Spleen (tissue), 11 donors: ENCODE measurements at regions not wholly inside any gene's neighbourhood (a gene's known extent, or its start where the extent isn't known, plus 50 kb on each side); places are given as distances from the start of the nearest gene placed in this dataset.
"Not testable (repeated sequence)": the region's sequence is repeated elsewhere in the genome, so short reads cannot be mapped to it uniquely, and the experiment has no call there.

Source experiments
- DNase-seq: peaks from one replicate; pipeline ENCODE4 v3.0.0-alpha.2; 2020
- H3K27ac ChIP-seq, 8 donors: fragments of 200-600 bp; sonication (generic) in 7 of 8; 1 replicate in 4 of 8; 2 replicates in 4 of 8; pipeline versions ENCODE4 v1.5.0 to v1.8.0; 2016 to 2021; ENCODE audit warnings: inconsistent platforms in 4 of 8, mild to moderate bottlenecking in 4 of 8, moderate library complexity in 1 of 8
- H3K27me3 ChIP-seq, 7 donors: fragments of 200-600 bp; sonication (generic) in 6 of 7; replicated peaks in 1 of 7; 1 replicate in 4 of 7; 2 replicates in 3 of 7; pipeline versions ENCODE4 v1.5.0 to v1.8.0; 2016 to 2021; ENCODE audit warnings: inconsistent platforms in 3 of 7, mild to moderate bottlenecking in 1 of 7
- H3K36me3 ChIP-seq, 6 donors: fragments of 200-600 bp; sonication (generic) in 5 of 6; 1 replicate in 4 of 6; 2 replicates in 2 of 6; pipeline versions ENCODE4 v1.5.0 to v1.8.0; 2016 to 2021; ENCODE audit warnings: inconsistent platforms in 2 of 6
- H3K4me1 ChIP-seq, 6 donors: fragments of 200-600 bp; sonication (generic) in 5 of 6; 1 replicate in 3 of 6; 2 replicates in 3 of 6; pipeline versions ENCODE4 v1.5.0 to v1.8.0; 2016 to 2021; ENCODE audit warnings: inconsistent platforms in 3 of 6
- H3K4me3 ChIP-seq, 8 donors: fragments of 200-600 bp; sonication (generic) in 7 of 8; 1 replicate in 4 of 8; 2 replicates in 4 of 8; pipeline versions ENCODE4 v1.5.0 to v1.8.0; 2016 to 2021; ENCODE audit warnings: inconsistent platforms in 4 of 8, mild to moderate bottlenecking in 4 of 8, moderate library complexity in 2 of 8
- H3K9me3 ChIP-seq, 8 donors: fragments of 200-600 bp; sonication (generic) in 7 of 8; 1 replicate in 4 of 8; 2 replicates in 4 of 8; pipeline versions ENCODE4 v1.5.0 to v1.8.0; 2016 to 2021; ENCODE audit warnings: inconsistent platforms in 4 of 8
- CTCF ChIP-seq, 11 experiments: fragments of 200-600 bp in 7 of 11; fragments of 450-650 bp in 4 of 11; sonication (generic) in 4 of 11; IDR thresholded peaks in 8 of 11; conservative IDR thresholded peaks in 3 of 11; 1 replicate in 7 of 11; 2 replicates in 4 of 11; pipeline versions ENCODE4 v1.4.0 to v1.8.0; 2016 to 2021; ENCODE audit warnings: antibody characterized with exemption in 11 of 11, inconsistent platforms in 4 of 11, mild to moderate bottlenecking in 1 of 11
- POLR2A ChIP-seq, 3 donors: fragments of 450-650 bp; IDR thresholded peaks; one replicate each; pipeline ENCODE4 v1.5.1; 2017; ENCODE audit warnings: antibody characterized with exemption in 3 of 3, mild to moderate bottlenecking in 1 of 3
- POLR2AphosphoS5 ChIP-seq, 3 donors: sonication (generic); formaldehyde crosslinking; IDR thresholded peaks; one replicate each; pipeline ENCODE4 v1.5.1; 2017; ENCODE audit warnings: antibody characterized with exemption in 3 of 3
- WGBS, 5 donors: extraction: QIAGEN DNeasy Blood & Tissue Kit in 3 of 5; methylation state at CpG; one replicate each; pipeline versions ENCODE4 v1.1.5 to v1.1.7; 2013 to 2018; 5-methylcytosine and 5-hydroxymethylcytosine counted together
- intact Hi-C: fragments of 100-400 bp; cut with DNase I; formaldehyde crosslinking; loops from one replicate; pipeline ENCODE4 v1.15.0; 2023; ENCODE audit warnings: low total_unique reads
- donor health status: healthy with polysubstance abuse.
- donor health status: DM: no; HTN: no; CAD: no; lungs with moderate emphysema.
- donor health status: DM: no; HTN: no; CAD: no.
- donor health status: Bipolar disorder and iron deficiency.
- donor health status: healthy.
- donor health status: DM: no; HTN: no; CAD: no.
- donor health status: DM: yes; HTN: yes; CAD: no.

- TF ChIP-seq CTCF (IDR thresholded peaks at IDR 0.05 in 8 of 11, conservative IDR thresholded peaks at IDR 0.05 in 3 of 11) (no peak), POLR2AphosphoS5 (IDR thresholded peaks at IDR 0.05) (peak in 1 of 3 donors; percentile 13), POLR2A (IDR thresholded peaks at IDR 0.05) (no peak)
- intact Hi-C loops, result no loop called here
- WGBS, 5 donors, result 50 to 76% (median 55%) methylated on average over 7 of the region's 7 CpGs
Observed at GRCh38 chr5:42982107-42982622, 58.0 kb downstream of the ANXA2R start.

GRCh38 chr5:42981417-42982106 lies 58.6 kb downstream of the ANXA2R start:
- H3K9me3 ChIP-seq, intact Hi-C loops, H3K4me3 ChIP-seq, H3K27me3 ChIP-seq, DNase-seq: not testable (repeated sequence)
- Histone ChIP-seq H3K4me1 (peaks cover 0 to 41% (median 24%) of the 10 kb centered on the region in 6 donors), H3K27ac (peak overlapping the region in 2 of 8 donors; percentile 49 to 59), H3K36me3 (peaks cover 0 to 41% (median 1%) of the 10 kb centered on the region in 6 donors)
- WGBS, 5 donors, result no CpG with 5 or more reads among the region's 8 CpGs

More at GRCh38 chr5:42982107-42982622, 58.0 kb downstream of the ANXA2R start:
- Histone ChIP-seq H3K4me3 (no peak overlapping the region), H3K27ac (peak overlapping the region in 5 of 8 donors; percentile 31 to 59 (median 39)), H3K27me3 (no peaks in the 10 kb centered on the region), H3K9me3 (peaks cover 0 to 8% (median 0%) of the 10 kb centered on the region in 8 donors), H3K36me3 (peaks cover 0 to 41% (median 1%) of the 10 kb centered on the region in 6 donors), H3K4me1 (peaks cover 0 to 47% (median 29%) of the 10 kb centered on the region in 6 donors)
- DNase-seq, result no peak

GRCh38 chr5:42981015-42981414 lies 59.1 kb downstream of the ANXA2R start:
- DNase-seq, H3K27me3 ChIP-seq, H3K4me3 ChIP-seq, intact Hi-C loops, H3K9me3 ChIP-seq, H3K27ac ChIP-seq: not testable (repeated sequence)
- H3K36me3 ChIP-seq, result peaks cover 0 to 41% (median 1%) of the 10 kb centered on the region in 6 donors
- WGBS, 5 donors, result no CpG with 5 or more reads among the region's 5 CpGs
- peaks cover 0 to 36% (median 18%) of the 10 kb centered on the region in 6 donors for H3K4me1 ChIP-seq

- Histone ChIP-seq H3K27ac (peak overlapping the region in 1 of 8 donors; percentile 40), H3K4me1 (peaks cover 0 to 29% (median 15%) of the 10 kb centered on the region in 6 donors), H3K36me3 (peaks cover 0 to 41% (median 1%) of the 10 kb centered on the region in 6 donors)
- DNase-seq, intact Hi-C loops, H3K9me3 ChIP-seq, H3K4me3 ChIP-seq, H3K27me3 ChIP-seq: not testable (repeated sequence)
- 89 to 97% (median 97%) methylated on average over 10 to 33 of the region's 36 CpGs; no CpG with 5 or more reads in 2 of the 5 donors for WGBS, 5 donors
Observed at GRCh38 chr5:42980391-42980790, 59.7 kb downstream of the ANXA2R start.

- WGBS, 5 donors, result 96 to 97% (median 96%) methylated on average over 21 to 34 of the region's 34 CpGs
- H3K27ac ChIP-seq, intact Hi-C loops, H3K4me3 ChIP-seq, DNase-seq, H3K9me3 ChIP-seq, H3K27me3 ChIP-seq: not testable (repeated sequence)
- H3K36me3 ChIP-seq, result peaks cover 0 to 42% (median 0%) of the 10 kb centered on the region in 6 donors
- H3K4me1 ChIP-seq, result peaks cover 0 to 18% (median 9%) of the 10 kb centered on the region in 6 donors
Observed at GRCh38 chr5:42979242-42979641, 60.9 kb downstream of the ANXA2R start.

GRCh38 chr5:42974536-42974935 lies 65.6 kb downstream of the ANXA2R start:
- TF ChIP-seq CTCF (IDR thresholded peaks at IDR 0.05 in 8 of 11, conservative IDR thresholded peaks at IDR 0.05 in 3 of 11) (no peak), POLR2AphosphoS5 (IDR thresholded peaks at IDR 0.05) (no peak), POLR2A (IDR thresholded peaks at IDR 0.05) (no peak)
- Histone ChIP-seq H3K4me1 (no peaks in the 10 kb centered on the region), H3K36me3 (peaks cover 0 to 45% (median 7%) of the 10 kb centered on the region in 6 donors), H3K27ac (no peak overlapping the region), H3K9me3 (peaks cover 0 to 7% (median 0%) of the 10 kb centered on the region in 8 donors), H3K4me3 (no peak overlapping the region), H3K27me3 (no peaks in the 10 kb centered on the region)
- DNase-seq, result no peak
- WGBS, 5 donors, result 84 to 97% (median 94%) methylated on average over 2 of the region's 2 CpGs
- intact Hi-C loops, result no loop called here
